Stimulated activated CD4-positive, alpha-beta T cell treated with anti-CD3 and anti-CD28 coated beads, TNF-alpha, amount 100 ng/mL, for 24 hours (primary cell): ENCODE measurements at regions not wholly inside any gene's neighbourhood (a gene's known extent, or its start where the extent isn't known, plus 50 kb on each side); places are given as distances from the start of the nearest gene placed in this dataset.

Experiments
- DNase-seq, 3 experiments: peaks; one replicate each; pipeline ENCODE4 v3.0.0-alpha.2; 2020; ENCODE audit warnings: low read depth in 3 of 3

DNA sequence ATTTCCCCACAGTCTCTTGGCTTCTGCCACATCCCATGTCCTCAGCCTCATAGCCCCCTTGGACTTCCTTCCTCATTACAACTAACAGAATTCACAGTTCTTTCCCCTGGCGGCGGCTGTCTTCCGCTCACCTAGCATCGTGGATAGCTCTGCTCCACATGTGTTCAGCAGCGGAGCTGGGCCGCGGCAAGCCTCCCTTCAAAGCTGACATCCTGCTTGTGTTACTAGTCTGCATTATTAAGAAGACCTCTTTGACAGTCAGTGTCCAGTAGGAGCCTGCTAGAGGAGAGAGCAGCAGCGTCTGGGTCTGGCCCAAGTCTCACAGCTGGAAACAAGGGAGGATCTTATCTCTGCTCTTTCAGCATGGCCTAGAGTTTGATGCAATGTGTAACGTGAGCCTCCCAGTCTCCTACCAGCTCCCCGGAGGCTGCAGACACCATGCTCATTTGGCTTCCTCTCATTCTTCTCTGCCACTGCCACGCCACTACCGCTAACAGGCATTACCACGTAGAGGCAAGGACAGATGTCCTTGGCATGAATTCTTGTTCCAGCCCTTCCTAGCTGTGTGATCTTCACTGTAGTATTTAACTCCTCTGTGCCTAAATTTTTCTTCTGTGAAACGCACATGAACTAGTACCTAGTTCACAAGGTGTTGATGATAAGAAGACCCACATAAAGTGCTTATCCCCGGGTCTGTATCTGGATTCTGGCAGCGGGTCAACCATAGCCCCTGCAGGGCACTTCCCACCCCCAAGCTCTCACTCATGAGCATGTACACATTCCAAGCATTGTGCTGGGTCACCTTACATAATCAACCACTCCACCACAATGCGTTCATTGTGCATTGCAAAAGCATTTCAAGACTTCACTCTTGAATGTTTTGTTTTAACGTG is 107.1 kb upstream of the BACH2 start:
- DNase-seq, result no peak

GRCh38 chr6:90402831-90403192 is 106.2 kb upstream of the BACH2 start:
- DNase-seq, result no peak

GRCh38 chr6:90401933-90402830 is 105.5 kb upstream of the BACH2 start:
- DNase-seq, result no peak

- no peak for DNase-seq
Measured at GRCh38 chr6:90399970-90400369, 103.3 kb upstream of the BACH2 start.

GRCh38 chr6:90397929-90398674 is 101.5 kb upstream of the BACH2 start:
- DNase-seq, result peak; percentile 68 to 88 (median 82)

DNA sequence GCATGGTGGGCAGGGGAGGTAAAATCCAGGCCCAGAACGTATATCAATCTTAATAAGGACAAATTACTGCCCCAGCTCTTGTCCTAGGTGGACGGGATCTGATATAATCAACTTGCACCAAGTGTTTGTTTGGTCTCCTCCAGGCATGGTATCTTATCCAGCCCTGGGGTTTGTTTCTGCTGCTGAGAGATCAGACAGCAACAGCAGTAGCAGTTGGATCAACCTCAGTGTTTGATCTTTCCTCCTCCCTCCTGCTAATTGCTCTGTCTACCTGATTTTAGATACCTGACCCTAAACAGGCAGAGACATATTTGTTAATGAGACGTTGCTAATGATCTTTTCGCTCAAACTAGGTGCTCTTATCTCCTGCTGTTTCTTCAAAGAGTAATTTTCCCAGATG is 100.4 kb upstream of the BACH2 start:
- DNase-seq, result no peak

- DNase-seq, result peak in 2 of 3 experiments; percentile 63 to 68
Measured at GRCh38 chr6:90393232-90393884, 96.7 kb upstream of the BACH2 start.

GRCh38 chr6:90390379-90390778 is 93.7 kb upstream of the BACH2 start:
- no peak for DNase-seq

DNA sequence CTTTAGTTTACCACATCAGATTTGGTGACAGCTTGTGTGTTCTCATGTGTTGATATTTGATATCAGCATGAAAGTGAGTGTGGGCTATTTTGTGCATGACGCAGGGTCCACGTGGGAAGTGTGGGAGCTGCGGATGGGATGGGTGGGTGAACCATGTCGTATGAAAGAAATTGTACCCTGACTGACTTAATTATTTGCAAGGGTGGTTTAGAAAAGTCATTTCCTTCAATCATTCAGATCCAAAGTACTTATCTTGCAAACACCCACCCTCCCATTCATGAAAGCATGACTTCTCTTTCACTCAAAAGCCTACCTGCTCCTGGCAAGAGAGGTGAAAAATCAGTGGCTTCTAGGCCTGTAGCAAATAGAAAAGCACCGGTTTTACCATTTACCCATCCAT is 91.8 kb upstream of the BACH2 start:
- DNase-seq, result no peak

- DNase-seq, result no peak
Measured at GRCh38 chr6:90387826-90388225, 91.2 kb upstream of the BACH2 start.

DNA sequence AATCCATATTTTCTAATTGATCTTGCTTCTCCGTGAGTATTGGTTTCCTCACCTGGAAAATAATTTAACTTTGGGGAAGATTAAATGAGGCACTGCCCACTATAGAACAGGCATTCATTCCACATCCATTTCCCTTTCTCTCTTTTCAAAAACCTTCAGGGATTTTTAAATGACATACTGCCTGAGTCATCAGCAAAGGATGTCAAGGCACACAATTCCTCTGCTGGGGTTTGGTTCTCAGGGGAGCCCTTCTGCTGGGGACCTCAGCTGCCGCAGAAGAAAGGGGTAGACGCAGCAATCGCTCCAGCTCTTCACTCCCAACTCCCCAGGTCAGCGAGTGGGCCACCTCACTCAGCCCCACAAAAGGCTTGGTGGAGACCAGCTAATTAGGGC is 90.7 kb upstream of the BACH2 start:
- no peak for DNase-seq

- no peak for DNase-seq
Measured at GRCh38 chr6:90386399-90387382, 90.0 kb upstream of the BACH2 start.

DNA sequence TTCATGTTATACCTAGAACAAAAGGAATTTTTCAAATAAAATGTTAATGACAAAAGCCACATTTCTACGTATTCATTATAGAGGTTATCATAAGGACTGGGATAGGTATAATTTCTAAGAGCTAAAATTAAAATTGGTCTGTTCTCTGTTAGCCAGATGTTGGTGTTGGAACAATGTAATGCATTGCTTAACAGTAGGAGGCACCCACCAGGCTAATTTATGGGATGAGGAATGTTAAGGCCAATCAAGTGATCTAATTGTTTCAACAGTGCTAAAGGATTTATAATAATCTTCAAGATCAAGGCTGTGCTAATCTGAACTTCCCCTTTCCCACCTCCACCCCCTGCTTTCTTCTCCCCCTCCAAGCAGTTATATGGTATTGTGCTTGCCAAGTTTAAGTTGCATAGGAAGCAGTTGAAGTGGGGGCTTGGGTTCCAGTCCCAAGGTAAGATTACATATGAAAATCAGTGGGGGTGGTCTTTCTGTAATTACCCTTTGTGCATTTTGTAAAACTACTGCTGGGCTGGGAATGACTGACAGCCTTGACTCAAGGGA is 89.2 kb upstream of the BACH2 start:
- no peak for DNase-seq

GRCh38 chr6:90384720-90385119 is 88.1 kb upstream of the BACH2 start:
- no peak for DNase-seq

GRCh38 chr6:90383196-90383822 is 86.7 kb upstream of the BACH2 start:
- DNase-seq, result no peak

GRCh38 chr6:90382760-90383159 is 86.1 kb upstream of the BACH2 start:
- no peak for DNase-seq

- DNase-seq, result no peak
Measured at GRCh38 chr6:90375681-90376439, 79.2 kb upstream of the BACH2 start.

- no peak for DNase-seq
Measured at GRCh38 chr6:90374201-90374600, 77.6 kb upstream of the BACH2 start.

GRCh38 chr6:90372885-90373284 is 76.2 kb upstream of the BACH2 start:
- DNase-seq, result no peak
